ENCODE measurements at regions not wholly inside any gene's neighbourhood (a gene's known extent, or its start where the extent isn't known, plus 50 kb on each side); places are given as distances from the start of the nearest gene placed in this dataset.

DNA sequence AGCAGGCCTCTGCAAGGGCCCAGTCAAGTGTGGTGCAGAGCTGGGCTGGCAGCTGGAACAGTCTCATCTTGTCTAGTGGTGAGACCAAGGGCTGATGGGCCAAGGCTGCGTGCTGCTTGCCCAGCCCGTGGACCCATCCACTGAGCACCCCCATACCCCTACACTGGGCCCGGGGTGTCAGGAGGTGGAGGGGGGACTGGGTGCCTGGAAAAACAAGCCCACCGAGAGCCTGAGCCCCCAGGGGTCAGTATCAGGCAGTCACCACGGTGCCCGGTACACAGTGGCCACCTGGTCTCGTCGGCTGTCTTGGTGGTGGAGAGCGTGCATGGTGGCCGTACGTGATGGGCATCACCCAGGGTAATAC lies 238.3 kb downstream of the SEC14L1 start:
- TF ChIP-seq, protein P1, sequence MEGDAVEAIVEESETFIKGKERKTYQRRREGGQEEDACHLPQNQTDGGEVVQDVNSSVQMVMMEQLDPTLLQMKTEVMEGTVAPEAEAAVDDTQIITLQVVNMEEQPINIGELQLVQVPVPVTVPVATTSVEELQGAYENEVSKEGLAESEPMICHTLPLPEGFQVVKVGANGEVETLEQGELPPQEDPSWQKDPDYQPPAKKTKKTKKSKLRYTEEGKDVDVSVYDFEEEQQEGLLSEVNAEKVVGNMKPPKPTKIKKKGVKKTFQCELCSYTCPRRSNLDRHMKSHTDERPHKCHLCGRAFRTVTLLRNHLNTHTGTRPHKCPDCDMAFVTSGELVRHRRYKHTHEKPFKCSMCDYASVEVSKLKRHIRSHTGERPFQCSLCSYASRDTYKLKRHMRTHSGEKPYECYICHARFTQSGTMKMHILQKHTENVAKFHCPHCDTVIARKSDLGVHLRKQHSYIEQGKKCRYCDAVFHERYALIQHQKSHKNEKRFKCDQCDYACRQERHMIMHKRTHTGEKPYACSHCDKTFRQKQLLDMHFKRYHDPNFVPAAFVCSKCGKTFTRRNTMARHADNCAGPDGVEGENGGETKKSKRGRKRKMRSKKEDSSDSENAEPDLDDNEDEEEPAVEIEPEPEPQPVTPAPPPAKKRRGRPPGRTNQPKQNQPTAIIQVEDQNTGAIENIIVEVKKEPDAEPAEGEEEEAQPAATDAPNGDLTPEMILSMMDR (conservative IDR thresholded peaks at IDR 0.05): no peak
- H3K27ac ChIP-seq: no peak overlapping the region

DNA sequence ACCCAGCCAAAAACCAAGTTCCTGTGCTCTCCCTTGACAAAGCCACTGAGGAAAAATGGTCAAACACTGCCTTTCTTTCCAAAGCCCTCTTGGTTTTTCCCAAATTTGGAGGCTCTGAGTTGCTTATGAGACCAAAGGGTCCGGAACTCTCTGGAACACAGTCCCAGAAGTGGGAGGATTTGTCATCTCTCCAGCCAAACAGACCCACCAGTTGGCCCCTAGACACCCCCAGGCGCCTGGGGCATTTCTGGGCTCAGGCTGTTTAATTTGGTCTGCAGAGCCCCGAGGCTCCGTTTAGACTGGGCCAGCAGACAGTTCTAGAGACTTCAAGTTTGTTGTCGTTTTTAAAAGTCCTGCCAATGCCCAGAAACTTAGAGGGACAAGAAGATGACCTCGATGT lies 239.1 kb downstream of the SEC14L1 start:
- no peak overlapping the region for H3K27ac ChIP-seq
- TF ChIP-seq, protein P1 (conservative IDR thresholded peaks at IDR 0.05): no peak

DNA sequence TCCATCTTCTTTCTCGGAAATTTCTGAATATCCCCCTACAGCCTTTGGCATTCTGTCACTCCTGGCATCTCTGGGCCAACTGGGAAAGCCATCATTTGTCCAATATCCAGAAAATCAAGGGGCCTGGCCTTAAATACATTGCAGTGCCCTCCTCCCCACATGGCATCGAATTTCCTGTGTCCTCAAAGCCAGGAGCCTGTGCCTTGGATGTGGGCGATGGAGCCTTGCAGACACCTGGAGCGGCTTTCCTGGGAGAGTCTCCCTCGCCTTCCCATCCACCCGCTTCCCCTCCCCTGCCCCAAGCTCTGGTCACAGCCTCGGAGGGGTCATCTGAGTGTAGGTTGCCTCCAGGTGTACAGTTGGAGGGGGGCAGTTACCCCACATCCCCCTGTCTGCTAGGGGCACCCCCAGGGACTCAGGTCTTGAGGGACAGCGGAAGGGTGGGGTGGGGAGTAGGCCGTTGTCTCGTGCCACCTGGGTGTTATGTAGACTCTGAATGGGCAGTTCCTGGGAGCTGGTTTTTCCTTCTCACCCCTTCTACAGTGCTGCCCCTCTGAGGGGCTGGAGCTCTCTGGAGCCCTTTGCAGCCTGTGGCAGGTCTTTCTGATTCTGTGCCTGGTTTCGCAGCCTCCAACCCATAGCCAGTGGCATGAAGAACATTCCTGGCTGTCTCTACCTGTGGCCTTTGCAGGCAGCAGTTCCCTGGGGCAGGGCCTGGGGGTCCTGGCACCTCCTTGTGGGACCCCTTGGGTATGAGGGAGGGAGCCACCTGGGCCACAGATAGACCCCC lies 239.8 kb downstream of the SEC14L1 start:
- TF ChIP-seq, protein P1 (conservative IDR thresholded peaks at IDR 0.05): no peak

DNA sequence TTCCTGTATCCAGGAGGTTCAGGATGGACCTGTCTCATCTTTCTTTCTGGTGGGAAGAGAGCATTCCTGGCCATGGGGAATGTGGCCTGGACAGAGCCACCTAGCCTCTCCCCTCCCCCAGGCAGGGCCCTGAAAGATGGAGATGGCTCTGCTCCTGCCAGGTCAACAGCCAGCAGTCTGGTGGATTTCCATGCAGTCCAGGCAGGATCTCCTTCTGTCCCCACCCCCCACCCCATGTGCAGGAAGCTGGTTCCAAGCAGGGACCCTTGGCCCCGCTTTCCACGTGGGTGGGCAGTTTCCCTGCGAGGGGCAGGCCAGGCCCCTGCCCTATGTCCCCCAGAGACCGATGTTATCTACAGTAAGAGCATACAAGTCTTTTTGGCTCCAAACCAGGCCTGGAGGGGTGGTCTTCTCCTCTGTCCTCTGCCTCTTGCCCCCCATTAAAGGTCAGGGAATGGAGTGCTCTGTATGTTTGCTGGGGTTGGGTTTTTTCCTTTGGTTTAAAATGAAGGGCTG lies 240.5 kb downstream of the SEC14L1 start:
- no peak overlapping the region for H3K27ac ChIP-seq
- TF ChIP-seq, protein P1 (conservative IDR thresholded peaks at IDR 0.05): no peak

More for the DNA sequence above, 239.8 kb downstream of the SEC14L1 start:
- no peak overlapping the region for H3K27ac ChIP-seq

DNA sequence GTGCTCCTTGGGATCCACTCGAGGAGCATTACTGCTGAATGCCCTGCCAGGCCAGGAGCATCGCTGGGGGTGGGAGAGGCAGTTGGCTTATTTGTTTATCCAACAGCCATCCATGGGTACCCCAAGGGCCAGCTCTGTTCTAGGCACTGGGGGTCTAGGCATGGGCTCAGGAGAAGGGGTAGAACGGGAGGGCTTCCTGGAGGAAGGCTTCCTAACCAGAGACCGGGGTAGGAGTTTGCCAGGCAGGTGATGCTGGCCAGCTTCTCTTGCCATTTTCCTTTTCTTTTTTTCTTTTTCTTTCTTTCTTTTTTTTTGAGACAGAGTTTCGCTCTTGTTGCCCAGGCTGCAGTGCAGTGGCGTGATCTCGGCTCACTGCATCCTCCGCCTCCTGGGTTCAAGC lies 241.0 kb downstream of the SEC14L1 start:
- TF ChIP-seq, protein P1 (conservative IDR thresholded peaks at IDR 0.05): no peak
- H3K27ac ChIP-seq: 0 out of 2 replicates have a peak overlapping the region, but pooled peaks have one; percentile 4

DNA sequence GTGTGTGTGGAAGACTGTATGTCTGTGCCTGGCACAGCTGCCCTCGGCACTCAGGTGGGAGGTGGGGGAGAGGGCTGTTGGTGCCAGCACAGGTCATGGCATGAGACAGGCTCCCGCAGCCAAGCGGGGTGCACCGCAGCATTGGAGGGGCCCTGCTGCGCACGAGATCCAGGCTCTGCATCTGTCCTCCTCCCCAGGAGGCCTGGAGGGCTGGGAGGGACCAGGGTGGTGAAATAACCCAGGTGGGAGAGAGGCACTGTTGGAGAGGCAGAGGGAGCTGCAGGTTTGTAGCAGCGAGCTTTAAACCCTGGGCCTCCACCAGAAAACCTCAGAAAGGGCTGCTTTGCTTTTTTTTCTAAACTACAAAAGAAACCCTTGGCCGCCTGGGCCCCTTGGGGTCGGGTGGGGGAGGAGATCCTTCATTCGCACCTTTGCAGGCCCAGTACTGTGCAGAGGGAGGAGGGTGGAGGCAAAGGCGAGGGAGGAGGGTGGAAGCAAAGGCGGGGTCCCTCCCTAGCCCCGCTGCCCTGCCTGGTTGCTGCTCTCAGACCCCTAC lies 241.7 kb downstream of the SEC14L1 start:
- TF ChIP-seq, protein P1 (conservative IDR thresholded peaks at IDR 0.05): no peak
- 0 out of 2 replicates have a peak overlapping the region, but pooled peaks have one; percentile 4 for H3K27ac ChIP-seq

DNA sequence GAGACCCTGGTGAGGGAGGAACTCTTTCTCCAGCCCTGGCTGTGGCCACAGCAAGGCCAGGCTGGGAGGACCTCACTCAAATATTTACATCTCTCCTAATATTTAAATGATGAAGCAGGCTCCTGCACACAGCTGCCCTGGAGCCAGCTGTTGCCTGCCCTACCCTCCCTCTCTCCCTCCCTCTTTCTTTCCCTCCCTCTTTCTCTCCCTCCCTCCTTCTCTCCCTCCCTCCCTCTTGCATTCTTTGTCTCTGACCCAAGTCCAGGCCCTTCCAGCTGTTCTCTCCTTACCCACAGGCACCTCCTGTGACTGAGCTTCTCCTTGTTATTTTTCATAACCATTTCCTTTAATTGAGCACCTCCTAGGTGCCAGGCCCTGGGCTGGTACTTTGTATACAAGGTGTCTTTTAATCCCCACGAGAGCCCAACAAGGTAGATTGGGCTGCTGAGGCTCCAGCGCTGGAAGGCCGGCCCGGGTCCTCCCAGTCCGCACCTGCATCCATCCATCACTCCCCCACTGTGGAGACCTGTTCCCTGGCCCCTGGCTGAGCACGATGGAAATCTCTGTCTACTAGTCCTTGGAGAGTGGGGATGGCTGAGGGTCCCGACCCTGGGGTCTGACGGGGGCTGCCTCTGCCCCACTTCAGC lies 242.3 kb downstream of the SEC14L1 start:
- TF ChIP-seq, protein P1 (conservative IDR thresholded peaks at IDR 0.05): no peak
- H3K27ac ChIP-seq: 0 out of 2 replicates have a peak overlapping the region, but pooled peaks have one; percentile 4

Measured in VCaP (cell line).